ENCODE measurements at regions not wholly inside any gene's neighbourhood (a gene's known extent, or its start where the extent isn't known, plus 50 kb on each side); places are given as distances from the start of the nearest gene placed in this dataset.

DNA sequence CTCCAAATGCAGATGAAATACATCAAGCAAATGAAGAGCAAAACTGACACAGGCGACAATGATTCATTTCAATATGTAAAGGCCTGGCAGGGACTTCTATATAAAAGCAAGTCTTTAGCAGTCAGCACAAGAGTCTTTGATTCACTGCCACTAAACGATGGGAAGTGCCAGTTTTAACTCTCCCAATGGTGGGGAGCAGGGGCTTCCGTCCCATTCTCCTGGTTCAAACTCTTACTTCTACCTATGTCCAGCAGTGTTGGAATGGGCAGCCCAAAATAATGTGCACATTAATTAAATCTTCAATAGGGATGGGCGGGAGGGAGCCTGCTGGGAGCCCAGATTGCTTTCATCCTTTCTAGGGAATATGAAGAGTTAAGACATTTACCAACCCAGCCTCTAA, 97.5 kb upstream of the MDM1 start:
- Histone ChIP-seq H3F3A (ENCODE audit: low read depth) (no peaks in the 10 kb centered on the region), H3K9me3 (ENCODE audit: insufficient read depth, low read depth, low read length) (no peaks in the 10 kb centered on the region), H4K20me1 (ENCODE audit: insufficient read depth, low read length, poor library complexity, severe bottlenecking) (no peaks in the 10 kb centered on the region), H3K27me3 (ENCODE audit: insufficient read depth, low read length, poor library complexity, severe bottlenecking) (no peaks in the 10 kb centered on the region), H3K4me1 (ENCODE audit: insufficient read depth, low read length, poor library complexity, severe bottlenecking) (peaks cover 7% of the 10 kb centered on the region), H3K4me2 (ENCODE audit: low read depth, low read length, poor library complexity, severe bottlenecking) (no peak overlapping the region), H3K79me2 (ENCODE audit: insufficient read depth, low read length) (no peaks in the 10 kb centered on the region), H3K36me3 (ENCODE audit: insufficient read depth, low read length) (no peaks in the 10 kb centered on the region), H3K9ac (ENCODE audit: low read depth, low read length, poor library complexity, severe bottlenecking) (no peak overlapping the region), H2AFZ (ENCODE audit: low read length) (no peak overlapping the region), H3K9me2 (replicated peaks; ENCODE audit: low read depth, low read length) (no peaks in the 10 kb centered on the region), H3K4me3 (ENCODE audit: low read length, poor library complexity, severe bottlenecking) (no peak overlapping the region)
- TF ChIP-seq EZH2phosphoT487 (IDR thresholded peaks at IDR 0.05; ENCODE audit: borderline replicate concordance), result no peak
- TF ChIP-seq, protein P1, sequence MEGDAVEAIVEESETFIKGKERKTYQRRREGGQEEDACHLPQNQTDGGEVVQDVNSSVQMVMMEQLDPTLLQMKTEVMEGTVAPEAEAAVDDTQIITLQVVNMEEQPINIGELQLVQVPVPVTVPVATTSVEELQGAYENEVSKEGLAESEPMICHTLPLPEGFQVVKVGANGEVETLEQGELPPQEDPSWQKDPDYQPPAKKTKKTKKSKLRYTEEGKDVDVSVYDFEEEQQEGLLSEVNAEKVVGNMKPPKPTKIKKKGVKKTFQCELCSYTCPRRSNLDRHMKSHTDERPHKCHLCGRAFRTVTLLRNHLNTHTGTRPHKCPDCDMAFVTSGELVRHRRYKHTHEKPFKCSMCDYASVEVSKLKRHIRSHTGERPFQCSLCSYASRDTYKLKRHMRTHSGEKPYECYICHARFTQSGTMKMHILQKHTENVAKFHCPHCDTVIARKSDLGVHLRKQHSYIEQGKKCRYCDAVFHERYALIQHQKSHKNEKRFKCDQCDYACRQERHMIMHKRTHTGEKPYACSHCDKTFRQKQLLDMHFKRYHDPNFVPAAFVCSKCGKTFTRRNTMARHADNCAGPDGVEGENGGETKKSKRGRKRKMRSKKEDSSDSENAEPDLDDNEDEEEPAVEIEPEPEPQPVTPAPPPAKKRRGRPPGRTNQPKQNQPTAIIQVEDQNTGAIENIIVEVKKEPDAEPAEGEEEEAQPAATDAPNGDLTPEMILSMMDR (conservative IDR thresholded peaks at IDR 0.05; ENCODE audit: low read length), result no peak

DNA sequence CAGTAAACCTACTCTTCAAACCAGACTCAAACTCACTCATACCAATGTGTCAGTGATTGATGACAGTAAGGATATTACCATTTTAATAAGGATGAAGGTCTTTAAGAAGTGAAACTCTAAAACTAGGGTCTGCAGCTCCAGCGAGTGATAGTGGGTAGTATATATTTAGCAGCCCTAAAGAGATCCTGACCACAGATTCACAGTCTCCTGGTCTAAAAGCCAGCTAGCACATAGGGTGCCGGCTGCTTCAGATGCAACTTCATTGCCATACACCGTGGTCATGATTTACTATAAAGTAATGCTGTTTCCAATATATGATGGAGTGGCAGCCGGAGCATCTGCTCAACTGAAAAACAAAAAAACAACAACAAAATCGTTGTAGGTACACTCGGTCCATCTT, 99.6 kb upstream of the MDM1 start:
- H3K9me3 ChIP-seq (ENCODE audit: insufficient read depth, low read depth, low read length), result 0 out of 2 replicates have a peak, but pooled peaks cover 4% of the 10 kb centered on the region
- no peak overlapping the region for H3K9ac ChIP-seq (ENCODE audit: low read depth, low read length, poor library complexity, severe bottlenecking)
- no peak overlapping the region for H2AFZ ChIP-seq (ENCODE audit: low read length)
- H3K27me3 ChIP-seq (ENCODE audit: insufficient read depth, low read length, poor library complexity, severe bottlenecking), result no peaks in the 10 kb centered on the region
- H4K20me1 ChIP-seq (ENCODE audit: insufficient read depth, low read length, poor library complexity, severe bottlenecking), result no peaks in the 10 kb centered on the region
- no peaks in the 10 kb centered on the region for H3K9me2 ChIP-seq (replicated peaks; ENCODE audit: low read depth, low read length)
- H3K4me2 ChIP-seq (ENCODE audit: low read depth, low read length, poor library complexity, severe bottlenecking), result no peak overlapping the region
- no peak for TF ChIP-seq EZH2phosphoT487 (IDR thresholded peaks at IDR 0.05; ENCODE audit: borderline replicate concordance)
- TF ChIP-seq, protein P1 (conservative IDR thresholded peaks at IDR 0.05; ENCODE audit: low read length), result no peak
- no peaks in the 10 kb centered on the region for H3F3A ChIP-seq (ENCODE audit: low read depth)
- H3K4me3 ChIP-seq (ENCODE audit: low read length, poor library complexity, severe bottlenecking), result no peak overlapping the region
- no peaks in the 10 kb centered on the region for H3K36me3 ChIP-seq (ENCODE audit: insufficient read depth, low read length)
- no peaks in the 10 kb centered on the region for H3K79me2 ChIP-seq (ENCODE audit: insufficient read depth, low read length)
- H3K4me1 ChIP-seq (ENCODE audit: insufficient read depth, low read length, poor library complexity, severe bottlenecking), result peaks cover 7% of the 10 kb centered on the region

DNA sequence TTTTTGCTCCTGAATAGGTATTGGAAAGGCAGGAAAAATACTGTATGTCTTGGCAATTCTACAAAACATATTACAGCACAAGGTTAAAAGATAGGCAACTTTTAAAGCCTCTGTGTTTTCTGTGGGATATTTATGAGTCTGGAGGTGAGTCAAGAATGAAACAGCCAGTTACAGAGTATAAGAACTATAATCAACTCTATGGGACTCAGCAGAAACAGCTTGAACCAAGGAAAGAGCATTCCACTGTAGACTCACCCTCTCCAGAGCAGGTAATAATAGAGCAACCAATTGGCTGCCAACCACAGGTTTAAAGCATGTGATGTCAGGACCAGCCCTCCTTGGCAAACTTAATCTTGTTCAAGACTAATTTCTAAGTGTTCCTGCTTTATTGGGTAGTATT, 100.5 kb upstream of the MDM1 start:
- no peak overlapping the region for H3K9ac ChIP-seq (ENCODE audit: low read depth, low read length, poor library complexity, severe bottlenecking)

More for the DNA sequence above, 100.5 kb upstream of the MDM1 start:
- H2AFZ ChIP-seq (ENCODE audit: low read length), result no peak overlapping the region
- H3K9me2 ChIP-seq (replicated peaks; ENCODE audit: low read depth, low read length), result no peaks in the 10 kb centered on the region
- no peaks in the 10 kb centered on the region for H3K27me3 ChIP-seq (ENCODE audit: insufficient read depth, low read length, poor library complexity, severe bottlenecking)
- no peak overlapping the region for H3K4me3 ChIP-seq (ENCODE audit: low read length, poor library complexity, severe bottlenecking)
- H3K4me2 ChIP-seq (ENCODE audit: low read depth, low read length, poor library complexity, severe bottlenecking), result no peak overlapping the region
- TF ChIP-seq, protein P1 (conservative IDR thresholded peaks at IDR 0.05; ENCODE audit: low read length), result no peak
- no peak for TF ChIP-seq EZH2phosphoT487 (IDR thresholded peaks at IDR 0.05; ENCODE audit: borderline replicate concordance)
- H3K36me3 ChIP-seq (ENCODE audit: insufficient read depth, low read length), result no peaks in the 10 kb centered on the region
- H3K79me2 ChIP-seq (ENCODE audit: insufficient read depth, low read length), result no peaks in the 10 kb centered on the region
- H3K4me1 ChIP-seq (ENCODE audit: insufficient read depth, low read length, poor library complexity, severe bottlenecking), result peaks cover 7% of the 10 kb centered on the region
- H3K9me3 ChIP-seq (ENCODE audit: insufficient read depth, low read depth, low read length), result 0 out of 2 replicates have a peak, but pooled peaks cover 4% of the 10 kb centered on the region
- H4K20me1 ChIP-seq (ENCODE audit: insufficient read depth, low read length, poor library complexity, severe bottlenecking), result no peaks in the 10 kb centered on the region
- H3F3A ChIP-seq (ENCODE audit: low read depth), result no peaks in the 10 kb centered on the region

All from Loucy (cell line).